OCI-LY7 (cell line): ENCODE measurements at regions not wholly inside any gene's neighbourhood (a gene's known extent, or its start where the extent isn't known, plus 50 kb on each side); places are given as distances from the start of the nearest gene placed in this dataset.

ENCODE experiments used
- CTCF ChIP-seq: fragments of 200-600 bp; sonication (generic); conservative IDR thresholded peaks from 2 replicates; pipeline ENCODE4 v1.5.1; 2014; ENCODE audit warnings: mild to moderate bottlenecking, antibody characterized with exemption, low read length, moderate library complexity, mixed read lengths
- EZH2phosphoT487 ChIP-seq: fragments of 200-600 bp; sonication (generic); IDR thresholded peaks from 2 replicates; pipeline ENCODE4 v1.6.1; 2018; ENCODE audit warnings: low read depth, borderline replicate concordance, mild to moderate bottlenecking, mixed run types, antibody characterized with exemption, low read length, moderate library complexity, mixed read lengths

DNA sequence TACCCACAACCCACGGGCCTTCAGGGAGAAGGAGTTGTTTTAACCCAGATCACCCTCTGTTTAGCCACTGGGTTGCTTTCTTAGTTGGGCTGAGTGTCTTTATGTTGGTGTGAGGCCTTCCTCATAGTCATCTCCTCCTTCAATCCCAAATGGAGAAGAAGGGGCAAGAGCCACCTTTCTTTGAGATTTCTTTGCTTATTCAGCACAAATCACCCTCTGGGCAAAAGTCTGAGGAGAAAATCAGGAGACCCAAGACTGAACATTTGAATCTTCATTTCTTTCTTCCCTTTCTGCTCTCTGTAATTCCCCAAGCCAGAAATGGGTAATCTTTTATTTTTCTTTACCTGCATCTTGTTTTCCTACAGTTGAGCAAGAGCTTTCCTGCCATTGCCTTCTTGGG, 329.0 kb downstream of the TLE4 start:
- no peak for TF ChIP-seq CTCF
- TF ChIP-seq EZH2phosphoT487 = no peak
